Neural cell (in vitro differentiated cells): ENCODE measurements at regions not wholly inside any gene's neighbourhood (a gene's known extent, or its start where the extent isn't known, plus 50 kb on each side); places are given as distances from the start of the nearest gene placed in this dataset.

Experiments used
- H2AFZ ChIP-seq: fragments of 200-600, 300-800 bp; sonication (generic), shearing (Covaris generic); 2 replicates; pipeline ENCODE4 v1.6.0; 2014; ENCODE audit warnings: low read depth, mild to moderate bottlenecking, antibody characterized with exemption, low read length, moderate library complexity
- H3F3A ChIP-seq: fragments of 200-600 bp; shearing (Covaris generic); 2 replicates; pipeline ENCODE4 v1.6.1; 2016; ENCODE audit warnings: mild to moderate bottlenecking, moderate library complexity, mixed read lengths, antibody characterized with exemption, low read length; ENCODE audit not compliant: insufficient read depth, poor library complexity, severe bottlenecking
- H3K27ac ChIP-seq: fragments of 200-600, 300-800 bp; sonication (generic), shearing (Covaris generic); 2 replicates; pipeline ENCODE4 v1.5.1; 2014; ENCODE audit warnings: mild to moderate bottlenecking, low read length, moderate library complexity
- H3K27me3 ChIP-seq: fragments of 300-800, 200-600 bp; sonication (generic), shearing (Covaris generic); 2 replicates; pipeline ENCODE4 v1.6.0; 2014; ENCODE audit warnings: mild to moderate bottlenecking, low read depth, low read length, moderate library complexity; ENCODE audit not compliant: insufficient read depth
- H3K36me3 ChIP-seq: fragments of 300-800, 200-600 bp; sonication (generic), shearing (Covaris generic); 2 replicates; pipeline ENCODE4 v1.5.1; 2014; ENCODE audit warnings: mild to moderate bottlenecking, antibody characterized with exemption, low read length, moderate library complexity; ENCODE audit not compliant: insufficient read depth
- H3K4me2 ChIP-seq: fragments of 300-800, 200-600 bp; sonication (generic), shearing (Covaris generic); 2 replicates; pipeline ENCODE4 v1.6.0; 2014; ENCODE audit warnings: mild to moderate bottlenecking, low read length
- H3K4me3 ChIP-seq: fragments of 300-800, 200-600 bp; sonication (generic), shearing (Covaris generic); 2 replicates; pipeline ENCODE4 v1.5.1; 2014; ENCODE audit warnings: mild to moderate bottlenecking, low read length, moderate library complexity
- H3K79me2 ChIP-seq: fragments of 200-600 bp; shearing (Covaris generic); replicated peaks from 2 replicates; pipeline ENCODE4 v1.6.0; 2014; ENCODE audit warnings: mild to moderate bottlenecking, low read length, moderate library complexity; ENCODE audit not compliant: insufficient read depth
- H3K9ac ChIP-seq: fragments of 300-800, 200-600 bp; sonication (generic), shearing (Covaris generic); 2 replicates; pipeline ENCODE4 v1.6.1; 2016; ENCODE audit warnings: mild to moderate bottlenecking, low read length, mixed read lengths
- H3K9me2 ChIP-seq: fragments of 200-600 bp; shearing (Covaris generic); 2 replicates; pipeline ENCODE4 v1.6.1; 2016; ENCODE audit warnings: mild to moderate bottlenecking, low read length, mixed read lengths; ENCODE audit not compliant: insufficient read depth
- H3K9me3 ChIP-seq: fragments of 200-600, 300-800 bp; sonication (generic), shearing (Covaris generic); 2 replicates; pipeline ENCODE4 v1.6.1; 2016; ENCODE audit warnings: mild to moderate bottlenecking, mixed run types, low read length, moderate library complexity, mixed read lengths
- H4K20me1 ChIP-seq: fragments of 200-600 bp; shearing (Covaris generic); 2 replicates; pipeline ENCODE4 v1.6.1; 2016; ENCODE audit warnings: mild to moderate bottlenecking, mixed run types; ENCODE audit not compliant: insufficient read depth
- CTCF ChIP-seq: fragments of 450-650 bp; IDR thresholded peaks from 2 replicates; pipeline ENCODE4 v1.5.1; 2014; ENCODE audit warnings: antibody characterized with exemption, mild to moderate bottlenecking, moderate library complexity; ENCODE audit not compliant: poor library complexity, severe bottlenecking
- EP300 ChIP-seq: fragments of 450-650 bp; conservative IDR thresholded peaks from 2 replicates; pipeline ENCODE4 v1.6.1; 2014; ENCODE audit warnings: antibody characterized with exemption, mild to moderate bottlenecking, moderate library complexity; ENCODE audit not compliant: poor library complexity, severe bottlenecking
- EZH2 ChIP-seq: fragments of 200-600, 300-800 bp; shearing (Covaris generic), sonication (generic); IDR thresholded peaks from 2 replicates; pipeline ENCODE4 v1.6.1; 2014; ENCODE audit warnings: antibody characterized with exemption, low read length, borderline replicate concordance, mild to moderate bottlenecking; ENCODE audit not compliant: insufficient read depth, poor library complexity, severe bottlenecking
- MXI1 ChIP-seq: fragments of 450-650 bp; conservative IDR thresholded peaks from 2 replicates; pipeline ENCODE4 v1.6.1; 2014; ENCODE audit warnings: antibody characterized with exemption, mild to moderate bottlenecking; ENCODE audit not compliant: poor library complexity, severe bottlenecking
- POLR2AphosphoS5 ChIP-seq: IDR thresholded peaks from 2 replicates; pipeline ENCODE4 v1.6.1; 2012
- RAD21 ChIP-seq: fragments of 450-650 bp; conservative IDR thresholded peaks from 2 replicates; pipeline ENCODE4 v1.6.1; 2014; ENCODE audit warnings: antibody characterized with exemption, mild to moderate bottlenecking, moderate library complexity
- REST ChIP-seq: IDR thresholded peaks from 2 replicates; pipeline ENCODE4 v1.6.1; 2012; ENCODE audit warnings: borderline replicate concordance
- SMC3 ChIP-seq: fragments of 450-650 bp; conservative IDR thresholded peaks from 2 replicates; pipeline ENCODE4 v1.6.1; 2014; ENCODE audit warnings: antibody characterized with exemption, mild to moderate bottlenecking, moderate library complexity; ENCODE audit not compliant: poor library complexity
- TAF1 ChIP-seq: IDR thresholded peaks from 2 replicates; pipeline ENCODE4 v1.6.1; 2012; ENCODE audit warnings: low read depth

GRCh38 chr18:24949908-24950307 is 402.1 kb downstream of the ZNF521 start:
- H4K20me1 ChIP-seq = no peaks in the 10 kb centered on the region
- no peaks in the 10 kb centered on the region for H3F3A ChIP-seq
- H2AFZ ChIP-seq = no peak overlapping the region
- H3K36me3 ChIP-seq = no peaks in the 10 kb centered on the region
- no peak overlapping the region for H3K4me3 ChIP-seq
- no peak overlapping the region for H3K27ac ChIP-seq
- TF ChIP-seq CTCF (no peak), SMC3 (no peak), REST (no peak), RAD21 (no peak), MXI1 (no peak), TAF1 (no peak), POLR2AphosphoS5 (no peak)
- no peak overlapping the region for H3K4me2 ChIP-seq
- no peak overlapping the region for H3K9ac ChIP-seq
- no peaks in the 10 kb centered on the region for H3K27me3 ChIP-seq
- no peaks in the 10 kb centered on the region for H3K9me2 ChIP-seq
- H3K9me3 ChIP-seq = no peaks in the 10 kb centered on the region
- no peaks in the 10 kb centered on the region for H3K79me2 ChIP-seq

- Histone ChIP-seq H3F3A (no peaks in the 10 kb centered on the region), H2AFZ (no peak overlapping the region), H3K9me2 (no peaks in the 10 kb centered on the region), H3K79me2 (no peaks in the 10 kb centered on the region), H3K9ac (no peak overlapping the region), H3K4me2 (no peak overlapping the region), H3K27me3 (no peaks in the 10 kb centered on the region), H3K27ac (no peak overlapping the region), H3K4me3 (no peak overlapping the region), H4K20me1 (no peaks in the 10 kb centered on the region), H3K9me3 (no peaks in the 10 kb centered on the region), H3K36me3 (no peaks in the 10 kb centered on the region)
- no peak for TF ChIP-seq EP300
- no peak for TF ChIP-seq EZH2
- no peak for TF ChIP-seq POLR2AphosphoS5
- TF ChIP-seq MXI1 = no peak
- no peak for TF ChIP-seq SMC3
- TF ChIP-seq CTCF = no peak
- no peak for TF ChIP-seq RAD21
- TF ChIP-seq TAF1 = no peak
- no peak for TF ChIP-seq REST
Observed at GRCh38 chr18:24954341-24954740, 397.6 kb downstream of the ZNF521 start.
